SK-N-SH treated with all-trans-retinoic acid at 6 μM for 48 hours (cell line): ENCODE measurements at regions not wholly inside any gene's neighbourhood (a gene's known extent, or its start where the extent isn't known, plus 50 kb on each side); places are given as distances from the start of the nearest gene placed in this dataset.

Source experiments
- ARNTL ChIP-seq: fragments of 450-650 bp; formaldehyde crosslinking; IDR thresholded peaks from 2 replicates; pipeline ENCODE4 v1.5.0; 2020; ENCODE audit warnings: low read depth, mild to moderate bottlenecking, moderate library complexity, borderline replicate concordance
- CSDC2 ChIP-seq: fragments of 250-450 bp; sonication (Bioruptor Pico); IDR thresholded peaks from 2 replicates; pipeline ENCODE4 v1.5.0; 2020; ENCODE audit warnings: mild to moderate bottlenecking, moderate library complexity
- RARB ChIP-seq: fragments of 250-450 bp; sonication (Bioruptor Pico); IDR thresholded peaks from 2 replicates; pipeline ENCODE4 v1.8.0; 2021; ENCODE audit warnings: mild to moderate bottlenecking, moderate library complexity
- SNAI2 ChIP-seq: fragments of 250-450 bp; sonication (Bioruptor Pico); IDR thresholded peaks from 2 replicates; pipeline ENCODE4 v1.5.0; 2020; ENCODE audit warnings: mild to moderate bottlenecking, moderate library complexity
- TOX ChIP-seq: fragments of 250-450 bp; sonication (Bioruptor Pico); IDR thresholded peaks from 2 replicates; pipeline ENCODE4 v1.8.0; 2021; ENCODE audit warnings: mild to moderate bottlenecking, moderate library complexity, borderline replicate concordance
- ZFP3 ChIP-seq: fragments of 250-450 bp; sonication (Bioruptor Pico); IDR thresholded peaks from 2 replicates; pipeline ENCODE4 v1.5.0; 2020; ENCODE audit warnings: mild to moderate bottlenecking, moderate library complexity
- TF ChIP-seq, protein P1 (sequence below): fragments of 250-450 bp; sonication (Bioruptor Pico); IDR thresholded peaks from 2 replicates; pipeline ENCODE4 v1.8.0; 2020; ENCODE audit warnings: mild to moderate bottlenecking, moderate library complexity, borderline replicate concordance
- TF ChIP-seq, protein P2 (sequence below): fragments of 250-450 bp; sonication (Bioruptor Pico); IDR thresholded peaks from 2 replicates; pipeline ENCODE4 v1.5.1; 2020; ENCODE audit warnings: low read depth, mild to moderate bottlenecking, moderate library complexity

DNA sequence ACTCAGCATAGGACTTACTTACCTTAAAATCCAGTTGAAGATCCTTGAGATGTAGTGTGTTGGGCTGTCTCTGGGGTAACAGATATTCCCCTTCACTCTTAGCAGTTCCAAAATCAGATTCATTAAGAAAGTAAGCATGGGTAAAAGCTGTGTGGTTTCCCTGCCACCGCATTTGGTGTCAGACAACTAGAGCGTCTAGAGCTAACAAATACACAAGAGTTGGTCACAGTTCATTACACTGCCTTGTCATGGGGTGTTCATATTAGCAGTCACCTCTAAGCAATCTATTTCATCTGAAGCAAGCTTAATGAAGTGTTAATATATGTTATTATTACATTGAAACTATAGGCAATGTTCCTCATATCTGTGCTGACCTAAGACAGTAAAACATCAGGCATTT, 342.8 kb downstream of the PPARGC1A start:
- TF ChIP-seq RARB (CRISPR knock-in tag) (no peak), SNAI2 (no peak), ZFP3 (CRISPR knock-in tag) (no peak), CSDC2 (CRISPR knock-in tag) (no peak), TOX (CRISPR knock-in tag) (no peak), ARNTL (CRISPR knock-in tag) (no peak)
- TF ChIP-seq, protein P1, sequence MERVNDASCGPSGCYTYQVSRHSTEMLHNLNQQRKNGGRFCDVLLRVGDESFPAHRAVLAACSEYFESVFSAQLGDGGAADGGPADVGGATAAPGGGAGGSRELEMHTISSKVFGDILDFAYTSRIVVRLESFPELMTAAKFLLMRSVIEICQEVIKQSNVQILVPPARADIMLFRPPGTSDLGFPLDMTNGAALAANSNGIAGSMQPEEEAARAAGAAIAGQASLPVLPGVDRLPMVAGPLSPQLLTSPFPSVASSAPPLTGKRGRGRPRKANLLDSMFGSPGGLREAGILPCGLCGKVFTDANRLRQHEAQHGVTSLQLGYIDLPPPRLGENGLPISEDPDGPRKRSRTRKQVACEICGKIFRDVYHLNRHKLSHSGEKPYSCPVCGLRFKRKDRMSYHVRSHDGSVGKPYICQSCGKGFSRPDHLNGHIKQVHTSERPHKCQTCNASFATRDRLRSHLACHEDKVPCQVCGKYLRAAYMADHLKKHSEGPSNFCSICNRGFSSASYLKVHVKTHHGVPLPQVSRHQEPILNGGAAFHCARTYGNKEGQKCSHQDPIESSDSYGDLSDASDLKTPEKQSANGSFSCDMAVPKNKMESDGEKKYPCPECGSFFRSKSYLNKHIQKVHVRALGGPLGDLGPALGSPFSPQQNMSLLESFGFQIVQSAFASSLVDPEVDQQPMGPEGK: no peak
- TF ChIP-seq, protein P2, sequence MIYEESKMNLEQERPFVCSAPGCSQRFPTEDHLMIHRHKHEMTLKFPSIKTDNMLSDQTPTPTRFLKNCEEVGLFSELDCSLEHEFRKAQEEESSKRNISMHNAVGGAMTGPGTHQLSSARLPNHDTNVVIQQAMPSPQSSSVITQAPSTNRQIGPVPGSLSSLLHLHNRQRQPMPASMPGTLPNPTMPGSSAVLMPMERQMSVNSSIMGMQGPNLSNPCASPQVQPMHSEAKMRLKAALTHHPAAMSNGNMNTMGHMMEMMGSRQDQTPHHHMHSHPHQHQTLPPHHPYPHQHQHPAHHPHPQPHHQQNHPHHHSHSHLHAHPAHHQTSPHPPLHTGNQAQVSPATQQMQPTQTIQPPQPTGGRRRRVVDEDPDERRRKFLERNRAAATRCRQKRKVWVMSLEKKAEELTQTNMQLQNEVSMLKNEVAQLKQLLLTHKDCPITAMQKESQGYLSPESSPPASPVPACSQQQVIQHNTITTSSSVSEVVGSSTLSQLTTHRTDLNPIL (CRISPR knock-in tag): no peak
